HCT116 (cell line): ENCODE measurements at regions not wholly inside any gene's neighbourhood (a gene's known extent, or its start where the extent isn't known, plus 50 kb on each side); places are given as distances from the start of the nearest gene placed in this dataset.

Source experiments
- EZH2 ChIP-seq: fragments of 200-600 bp; sonication (generic); IDR thresholded peaks from 2 replicates; pipeline ENCODE4 v1.6.1; 2017; ENCODE audit warnings: antibody characterized with exemption, mixed run types
- POLR2A ChIP-seq: IDR thresholded peaks from 2 replicates; pipeline ENCODE4 v1.7.0; 2011; ENCODE audit warnings: borderline replicate concordance; ENCODE audit not compliant: insufficient read depth, insufficient read length; ENCODE audit errors: extremely low read depth
- POLR2AphosphoS5 ChIP-seq: IDR thresholded peaks from 2 replicates; pipeline ENCODE4 v1.6.1; 2011; ENCODE audit warnings: mild to moderate bottlenecking, low read depth, low read length, moderate library complexity
- YY1 ChIP-seq: IDR thresholded peaks from 2 replicates; pipeline ENCODE4 v1.6.1; 2011; ENCODE audit warnings: low read length, low read depth, moderate library complexity, mild to moderate bottlenecking; ENCODE audit not compliant: insufficient replicate concordance; ENCODE audit errors: extremely low read depth
- TF ChIP-seq, protein P1 (sequence below), 3 experiments: fragments of 200-600 bp in 1 of 3; sonication (generic) in 1 of 3; IDR thresholded peaks in 2 of 3; conservative IDR thresholded peaks in 1 of 3; 2 replicates each; pipeline ENCODE4 v1.5.1; 2012 to 2017; ENCODE audit warnings: low read depth in 2 of 3, low read length in 2 of 3, antibody characterized with exemption in 1 of 3, borderline replicate concordance in 1 of 3, control low read depth in 1 of 3, mild to moderate bottlenecking in 1 of 3, mixed read lengths in 1 of 3, mixed run types in 1 of 3, moderate library complexity in 1 of 3; ENCODE audit not compliant: insufficient read depth in 1 of 3

DNA sequence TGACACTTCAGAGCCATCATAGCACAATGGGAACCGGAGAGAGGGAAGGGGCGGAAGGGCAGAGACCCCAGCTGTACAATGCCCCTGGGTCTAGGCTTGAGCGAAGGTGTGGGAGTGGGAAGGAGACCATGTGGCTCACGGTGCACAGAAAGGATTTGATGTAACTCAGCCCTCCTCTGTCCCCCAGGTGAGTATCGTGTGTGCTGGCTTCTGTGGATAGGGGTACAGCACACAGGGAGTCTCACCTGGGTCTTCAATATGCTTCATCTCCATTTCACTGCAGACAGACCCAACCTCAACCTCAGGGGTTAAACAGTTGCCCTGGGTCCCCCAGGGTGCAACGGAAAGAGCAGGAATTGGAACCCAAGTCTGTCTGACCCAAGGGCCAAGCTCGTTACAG is 122.2 kb downstream of the CDH26 start:
- TF ChIP-seq, protein P1, sequence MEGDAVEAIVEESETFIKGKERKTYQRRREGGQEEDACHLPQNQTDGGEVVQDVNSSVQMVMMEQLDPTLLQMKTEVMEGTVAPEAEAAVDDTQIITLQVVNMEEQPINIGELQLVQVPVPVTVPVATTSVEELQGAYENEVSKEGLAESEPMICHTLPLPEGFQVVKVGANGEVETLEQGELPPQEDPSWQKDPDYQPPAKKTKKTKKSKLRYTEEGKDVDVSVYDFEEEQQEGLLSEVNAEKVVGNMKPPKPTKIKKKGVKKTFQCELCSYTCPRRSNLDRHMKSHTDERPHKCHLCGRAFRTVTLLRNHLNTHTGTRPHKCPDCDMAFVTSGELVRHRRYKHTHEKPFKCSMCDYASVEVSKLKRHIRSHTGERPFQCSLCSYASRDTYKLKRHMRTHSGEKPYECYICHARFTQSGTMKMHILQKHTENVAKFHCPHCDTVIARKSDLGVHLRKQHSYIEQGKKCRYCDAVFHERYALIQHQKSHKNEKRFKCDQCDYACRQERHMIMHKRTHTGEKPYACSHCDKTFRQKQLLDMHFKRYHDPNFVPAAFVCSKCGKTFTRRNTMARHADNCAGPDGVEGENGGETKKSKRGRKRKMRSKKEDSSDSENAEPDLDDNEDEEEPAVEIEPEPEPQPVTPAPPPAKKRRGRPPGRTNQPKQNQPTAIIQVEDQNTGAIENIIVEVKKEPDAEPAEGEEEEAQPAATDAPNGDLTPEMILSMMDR (IDR thresholded peaks at IDR 0.05 in 2 of 3, conservative IDR thresholded peaks at IDR 0.05 in 1 of 3; ENCODE audit: borderline replicate concordance in 1 of 3, insufficient read depth in 1 of 3, low read depth in 2 of 3, low read length in 2 of 3): no peak
- no peak for TF ChIP-seq POLR2AphosphoS5
- no peak for TF ChIP-seq EZH2
- TF ChIP-seq YY1: no peak
- no peak for TF ChIP-seq POLR2A
